ENCODE measurements at regions not wholly inside any gene's neighbourhood (a gene's known extent, or its start where the extent isn't known, plus 50 kb on each side); places are given as distances from the start of the nearest gene placed in this dataset.

GRCh38 chr3:102605153-102605552 is 170.3 kb downstream of the ZPLD1 start:
- DNase-seq, result no peak

DNA sequence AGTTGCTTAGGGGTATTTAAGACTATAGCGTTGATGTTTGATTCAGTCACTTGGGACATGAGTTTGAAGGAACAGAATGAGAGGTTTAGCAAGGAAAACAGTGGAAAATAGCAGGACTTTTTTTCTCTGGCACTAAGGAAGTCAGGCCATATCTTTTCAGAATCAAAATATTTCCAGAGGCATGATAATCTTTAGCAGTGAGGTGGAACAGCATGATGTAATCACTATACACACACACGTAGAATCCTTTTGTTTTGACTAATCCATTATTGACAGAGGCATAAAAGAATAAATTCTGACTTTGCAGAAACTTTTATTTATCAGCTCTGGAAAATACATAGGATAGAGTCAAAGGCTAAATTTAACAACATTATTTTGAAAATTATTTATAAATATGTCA is 174.1 kb downstream of the ZPLD1 start:
- no peak for DNase-seq

DNA sequence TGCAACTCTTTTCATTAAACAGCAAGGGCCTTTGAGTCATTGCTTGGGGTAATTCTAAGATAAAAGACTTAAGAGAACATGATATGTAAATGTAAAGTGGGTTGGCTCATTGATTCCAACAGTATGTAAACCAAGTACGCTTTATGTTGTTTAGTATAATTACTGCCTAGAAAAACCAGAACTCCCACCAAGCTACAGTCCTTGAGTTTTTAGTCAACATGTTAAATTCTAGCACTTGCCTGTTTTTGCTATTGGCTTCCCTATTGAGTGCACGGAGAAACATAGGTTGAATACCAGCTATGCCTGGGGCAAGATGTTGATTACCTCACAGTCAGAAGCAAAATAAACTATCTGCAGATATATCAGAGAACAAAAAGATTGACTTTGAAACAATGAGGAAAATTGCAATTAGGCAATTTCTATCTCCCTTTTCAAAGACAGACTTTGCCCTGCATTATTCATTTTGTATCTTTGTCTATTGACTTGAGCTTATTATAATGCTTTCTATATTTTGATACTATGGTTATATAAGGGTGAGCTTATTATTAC is 179.3 kb downstream of the ZPLD1 start:
- DNase-seq, result no peak

GRCh38 chr3:102614585-102614984 is 179.8 kb downstream of the ZPLD1 start:
- DNase-seq, result no peak

- no peak for DNase-seq
Observed at GRCh38 chr3:102617381-102617780, 182.6 kb downstream of the ZPLD1 start.

DNA sequence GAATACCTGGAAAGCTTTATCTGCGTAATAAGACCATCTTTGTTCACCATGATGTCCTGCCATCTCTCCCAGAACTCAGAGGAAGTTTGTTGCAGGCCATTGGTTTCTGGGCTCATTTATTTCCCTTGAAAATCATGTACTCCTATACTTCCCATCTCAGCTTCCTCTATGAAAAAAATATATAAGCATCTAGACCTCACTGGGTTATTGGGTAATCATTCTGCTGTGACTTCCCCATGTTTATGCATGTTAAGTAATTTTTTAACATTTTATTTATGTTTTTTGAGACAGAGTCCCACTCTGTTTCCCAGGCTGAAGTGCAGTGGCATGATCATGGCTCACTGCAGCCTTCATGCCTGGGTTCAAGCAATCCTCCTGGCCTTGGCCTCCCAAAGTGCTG is 184.5 kb downstream of the ZPLD1 start:
- no peak for DNase-seq

DNA sequence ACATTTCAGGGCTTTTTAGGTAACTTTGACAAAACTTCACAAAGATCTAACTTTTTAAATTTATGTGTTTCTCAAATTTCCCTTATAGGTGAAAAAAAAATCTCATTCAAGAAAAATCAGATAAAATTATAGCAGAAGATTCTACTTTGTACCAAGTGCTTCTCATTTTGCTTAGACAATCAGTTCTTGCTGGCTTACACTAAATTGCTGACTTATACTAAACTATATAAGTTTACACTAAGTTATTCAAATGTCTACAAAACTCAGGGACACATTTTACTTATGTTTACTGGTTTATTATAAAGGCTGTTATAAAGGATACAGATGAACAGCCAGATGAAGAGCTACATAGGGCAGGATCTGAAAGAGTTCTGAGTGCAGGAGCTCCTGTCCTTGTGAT is 195.1 kb downstream of the ZPLD1 start:
- DNase-seq, result no peak

DNA sequence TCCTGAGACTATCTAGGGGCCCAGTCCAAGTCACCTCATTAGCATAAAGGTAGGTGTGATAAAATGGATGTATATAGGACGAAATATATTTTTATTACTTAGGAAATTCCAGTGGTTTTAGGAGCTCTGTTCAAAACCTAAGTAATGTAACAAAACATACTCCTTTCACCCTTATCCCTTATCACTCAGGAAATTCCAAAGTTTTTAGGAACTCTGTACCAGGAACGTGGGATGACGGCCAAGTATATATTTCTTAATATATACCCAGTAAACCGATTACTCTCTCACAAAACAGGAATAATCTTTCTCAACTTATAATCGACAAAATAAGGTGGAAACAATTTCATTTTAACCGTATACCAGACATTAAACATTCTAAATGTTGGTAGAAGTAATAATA is 195.7 kb downstream of the ZPLD1 start:
- no peak for DNase-seq

DNA sequence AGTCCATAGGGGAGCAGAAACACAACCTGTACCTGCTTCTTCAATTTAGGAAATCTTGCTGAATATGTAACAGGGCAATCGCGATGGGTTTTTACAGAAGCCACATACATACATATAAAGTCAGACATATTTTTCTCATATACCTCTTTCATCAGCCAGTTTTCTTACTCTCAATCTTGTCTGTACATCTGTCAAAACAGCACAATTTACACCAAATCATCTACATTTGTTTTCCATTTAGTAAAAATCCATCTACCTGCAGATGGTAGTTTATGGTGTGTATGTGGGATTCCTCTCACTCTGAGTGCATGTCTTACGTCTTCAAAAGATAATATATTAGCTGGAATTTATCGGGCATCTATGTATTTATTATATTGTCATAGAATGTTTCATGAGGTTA is 208.7 kb downstream of the ZPLD1 start:
- no peak for DNase-seq

DNA sequence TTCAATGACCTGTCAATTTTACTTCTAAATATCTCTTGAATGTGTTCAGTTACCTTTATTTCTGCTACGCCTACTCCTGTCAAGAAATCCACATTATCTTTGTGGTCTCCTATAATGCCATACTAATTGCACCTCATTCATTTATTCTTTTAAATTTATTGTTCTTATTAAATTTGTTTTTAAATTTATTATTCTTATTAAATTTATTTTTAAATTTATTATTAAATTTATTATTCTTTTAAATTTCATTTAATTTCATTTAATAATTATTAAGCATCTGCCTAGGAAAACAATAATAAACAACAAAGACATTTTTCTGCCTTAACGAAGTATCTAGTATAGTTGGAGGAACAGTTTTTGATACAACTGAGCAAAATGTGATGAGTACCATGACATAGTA is 211.7 kb downstream of the ZPLD1 start:
- no peak for DNase-seq

- DNase-seq, result no peak
Observed at GRCh38 chr3:102660653-102661052, 225.8 kb downstream of the ZPLD1 start.

GRCh38 chr3:102661707-102662497 is 227.1 kb downstream of the ZPLD1 start:
- DNase-seq, result no peak

DNA sequence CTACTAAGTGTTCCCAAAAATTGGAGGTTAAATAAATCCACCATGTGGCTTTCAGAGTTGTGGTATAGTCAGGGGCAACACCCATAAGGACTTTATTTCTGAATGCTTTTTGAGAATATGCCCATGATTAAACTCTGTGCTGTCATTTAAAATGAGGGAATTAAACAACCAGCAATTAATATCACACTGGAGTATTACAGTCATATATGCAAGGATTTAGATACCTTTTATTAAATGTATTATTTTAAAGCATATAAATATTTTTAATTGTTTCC is 227.6 kb downstream of the ZPLD1 start:
- no peak for DNase-seq

- no peak for DNase-seq
Observed at GRCh38 chr3:102664126-102664525, 229.3 kb downstream of the ZPLD1 start.

DNA sequence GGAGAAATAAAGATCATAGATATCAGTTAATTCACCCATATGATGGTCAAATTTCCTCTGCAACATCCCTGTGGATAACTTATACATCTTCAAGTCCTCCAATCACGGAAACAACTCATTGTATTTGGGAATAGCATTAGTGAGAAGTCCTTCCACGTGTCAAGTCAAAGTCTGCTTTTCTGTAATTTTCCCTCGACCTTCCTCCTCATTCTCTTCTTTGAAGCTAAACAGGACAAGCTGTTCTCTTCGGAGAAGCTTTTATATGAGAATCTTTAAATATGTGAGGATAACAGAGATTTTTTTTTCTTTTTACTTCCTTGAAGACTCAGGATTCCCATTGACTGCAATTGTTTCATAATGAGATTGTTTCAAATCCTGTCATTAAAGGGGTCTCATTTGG is 230.4 kb downstream of the ZPLD1 start:
- no peak for DNase-seq

DNA sequence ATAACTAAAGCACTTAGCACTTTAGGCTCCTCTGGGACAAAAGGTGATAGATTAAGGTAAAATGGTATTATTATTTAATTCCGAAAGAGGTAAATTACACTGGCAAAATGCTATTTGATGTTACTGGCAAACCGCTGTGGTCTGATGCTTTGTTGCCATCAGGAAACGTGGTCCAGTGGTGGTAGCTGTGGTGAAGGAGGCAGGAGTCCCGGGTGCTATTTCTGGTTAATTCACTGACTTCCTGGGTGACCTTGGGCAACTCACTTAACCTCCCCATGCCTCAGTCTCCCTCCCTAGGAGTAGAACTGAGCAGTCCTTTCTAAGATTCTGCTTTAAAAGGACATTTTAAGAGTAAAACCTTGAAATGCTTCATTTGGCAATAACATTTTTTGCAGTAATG is 233.4 kb downstream of the ZPLD1 start:
- DNase-seq, result no peak

DNA sequence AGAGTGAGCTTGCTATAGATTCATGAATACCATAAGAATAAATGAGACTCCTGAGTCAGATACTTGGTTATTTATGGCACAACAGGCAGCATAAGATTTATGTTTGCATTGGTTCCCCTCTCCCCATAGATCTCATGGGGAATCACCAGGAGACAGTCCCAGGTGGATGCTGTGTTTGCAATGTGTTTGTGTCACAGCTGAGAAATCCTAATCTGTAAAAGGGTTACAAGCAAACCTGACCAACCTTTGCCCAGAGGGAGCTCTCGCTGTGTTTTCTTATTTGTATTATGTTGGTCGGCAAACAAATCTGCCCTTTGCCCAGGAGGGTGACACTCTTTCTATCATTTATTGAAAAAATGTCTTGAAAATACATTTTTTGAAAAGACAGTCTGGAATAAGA is 236.2 kb downstream of the ZPLD1 start:
- no peak for DNase-seq

GRCh38 chr3:102672305-102672704 is 237.5 kb downstream of the ZPLD1 start:
- DNase-seq, result no peak

DNA sequence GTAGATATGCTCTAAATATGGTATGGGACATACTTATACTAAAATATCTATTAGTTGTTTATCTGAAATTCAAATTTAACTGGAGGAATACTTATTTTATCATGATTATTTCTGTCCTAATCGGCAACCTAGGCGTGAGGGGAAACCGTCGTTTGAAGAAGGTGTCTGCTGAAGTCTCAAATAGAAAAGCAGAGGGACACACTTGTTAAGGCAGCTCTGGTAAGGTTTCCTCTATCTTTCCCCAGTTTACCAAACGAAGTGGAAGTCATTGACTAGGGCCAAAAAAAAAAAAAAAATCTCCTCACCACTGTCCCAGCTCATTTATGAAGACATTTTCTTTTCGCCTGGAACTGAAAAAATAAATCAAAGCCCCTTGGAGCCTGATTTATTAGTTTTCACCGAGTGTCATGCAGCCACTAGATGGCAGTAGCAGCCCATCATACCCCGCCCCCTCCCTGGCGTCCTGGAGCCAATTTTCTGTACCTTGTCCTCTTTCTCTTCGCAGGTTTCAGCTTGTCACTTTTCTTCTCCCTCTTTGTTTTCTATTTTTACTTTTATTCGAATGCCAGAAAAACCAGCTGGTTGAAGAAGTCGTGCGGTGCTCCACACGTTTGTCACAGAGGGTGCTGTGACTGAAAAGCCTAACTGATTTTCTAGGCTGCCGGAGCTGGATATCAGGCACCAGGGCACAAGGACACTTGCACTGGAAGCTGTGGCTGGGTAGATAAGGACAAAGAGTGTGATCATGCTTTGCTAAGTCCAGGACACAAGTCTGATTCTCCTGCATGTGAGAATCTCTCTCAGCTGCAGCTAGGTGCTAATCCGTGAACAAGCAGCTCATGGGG is 238.7 kb downstream of the ZPLD1 start:
- peak; percentile 67 for DNase-seq

GRCh38 chr3:102674284-102674683 is 239.5 kb downstream of the ZPLD1 start:
- no peak for DNase-seq

- no peak for DNase-seq
Observed at GRCh38 chr3:102676424-102676823, 241.6 kb downstream of the ZPLD1 start.

DNA sequence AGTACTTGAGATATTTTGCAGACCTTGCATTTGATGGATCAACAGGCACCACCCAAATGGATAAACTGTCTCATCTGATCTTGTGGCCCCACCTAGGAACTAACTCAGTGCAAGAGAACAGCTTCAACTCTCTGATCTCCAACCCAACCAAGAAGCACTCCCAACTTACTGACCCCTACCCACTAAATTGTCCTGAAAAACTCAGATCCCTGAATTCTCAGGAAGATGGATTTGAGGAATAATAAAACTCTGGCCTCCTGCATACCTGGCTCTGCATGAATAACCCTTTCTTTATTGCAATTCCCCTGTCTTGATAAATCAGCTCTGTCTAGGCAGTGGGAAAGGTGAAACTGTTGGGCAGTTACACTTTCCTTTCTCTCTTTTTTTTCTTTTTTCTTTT is 247.9 kb downstream of the ZPLD1 start:
- no peak for DNase-seq

GRCh38 chr3:102686792-102687191 is 252.0 kb downstream of the ZPLD1 start:
- DNase-seq, result no peak

DNA sequence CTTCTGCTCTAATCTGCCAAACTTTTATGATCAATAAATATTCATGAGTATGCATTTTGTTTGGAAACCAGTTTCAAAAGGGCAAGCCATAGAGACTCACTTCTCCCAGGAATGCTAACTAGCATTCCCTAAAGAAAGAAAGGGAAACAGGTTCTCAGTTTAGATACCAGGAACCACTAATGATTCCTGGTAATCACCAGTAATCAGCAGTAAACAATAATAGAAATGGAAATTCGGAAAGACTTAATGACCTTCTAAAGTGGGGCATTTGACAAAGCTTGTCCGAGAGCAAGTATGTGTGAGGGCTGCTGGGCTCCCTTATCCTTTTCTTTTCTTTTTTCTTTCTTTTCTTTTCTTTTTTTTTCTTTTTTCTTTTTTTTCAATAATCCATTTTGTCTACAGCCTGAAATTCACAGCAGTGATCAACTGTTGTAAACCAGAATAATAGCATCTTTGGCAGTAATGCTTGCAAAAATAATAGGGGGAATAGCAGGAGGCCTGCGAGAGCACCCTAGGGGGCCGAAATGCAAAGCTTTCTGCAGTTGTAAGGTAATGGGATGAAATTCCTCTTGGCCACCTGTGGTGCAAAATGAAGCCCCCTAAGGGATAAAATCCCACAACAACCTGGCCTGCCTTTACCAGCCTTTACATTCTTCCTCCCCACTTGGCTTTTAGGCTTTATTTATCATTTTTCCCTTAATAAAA is 253.2 kb downstream of the ZPLD1 start:
- DNase-seq, result no peak
